ENCODE measurements at regions not wholly inside any gene's neighbourhood (a gene's known extent, or its start where the extent isn't known, plus 50 kb on each side); places are given as distances from the start of the nearest gene placed in this dataset.

DNA sequence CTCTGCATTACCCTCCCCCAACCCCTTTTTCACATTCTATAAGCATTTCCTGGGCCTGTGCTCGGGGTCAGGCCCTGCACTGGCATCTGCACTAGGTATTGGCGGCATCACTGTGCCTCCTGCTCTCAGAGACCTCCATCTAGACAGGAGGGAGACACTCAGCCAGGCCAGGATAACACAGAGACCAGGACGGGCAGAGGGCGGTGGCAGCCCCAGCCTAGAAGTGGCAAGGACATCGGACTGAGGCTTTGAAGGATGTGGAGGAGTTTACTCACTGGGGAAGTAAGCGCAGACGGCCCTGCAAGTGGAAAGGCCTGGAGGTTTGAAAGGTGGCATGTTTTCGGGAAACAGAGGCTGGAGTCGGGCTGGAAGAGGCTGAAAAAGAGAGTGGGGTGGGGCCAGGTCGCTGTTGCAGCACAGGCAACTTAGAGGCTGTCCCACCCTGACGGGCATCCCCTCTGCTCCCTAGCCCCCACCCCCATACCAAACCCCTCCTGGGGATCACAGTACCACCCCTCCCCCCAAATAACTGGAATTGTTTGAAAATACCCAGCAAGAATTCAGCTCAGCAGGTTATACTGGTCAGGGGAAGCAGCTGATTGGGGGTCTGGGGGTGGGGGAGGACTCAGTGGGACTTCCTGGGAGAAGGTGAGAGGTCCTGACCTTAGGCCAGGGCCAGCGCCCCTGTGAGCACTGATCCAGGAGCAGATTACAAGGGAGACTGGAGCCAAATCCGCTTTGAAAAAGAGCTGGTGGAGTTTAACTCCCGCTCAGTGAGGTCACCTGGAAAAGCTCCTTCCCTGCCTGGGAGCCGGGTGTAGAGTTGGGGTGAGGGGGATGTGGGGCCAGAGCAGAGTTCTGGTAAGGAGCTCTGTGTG lies 121.8 kb upstream of the WNT4 start:
- no peak for DNase-seq (ENCODE audit: low spot score)
- intact Hi-C loops (cut with micrococcal nuclease; ENCODE audit: unreplicated experiment): no loop called here
- no peak for TF ChIP-seq KDM5B (CRISPR knock-in tag; IDR thresholded peaks at IDR 0.05; ENCODE audit: borderline replicate concordance)
- TF ChIP-seq, protein P1, sequence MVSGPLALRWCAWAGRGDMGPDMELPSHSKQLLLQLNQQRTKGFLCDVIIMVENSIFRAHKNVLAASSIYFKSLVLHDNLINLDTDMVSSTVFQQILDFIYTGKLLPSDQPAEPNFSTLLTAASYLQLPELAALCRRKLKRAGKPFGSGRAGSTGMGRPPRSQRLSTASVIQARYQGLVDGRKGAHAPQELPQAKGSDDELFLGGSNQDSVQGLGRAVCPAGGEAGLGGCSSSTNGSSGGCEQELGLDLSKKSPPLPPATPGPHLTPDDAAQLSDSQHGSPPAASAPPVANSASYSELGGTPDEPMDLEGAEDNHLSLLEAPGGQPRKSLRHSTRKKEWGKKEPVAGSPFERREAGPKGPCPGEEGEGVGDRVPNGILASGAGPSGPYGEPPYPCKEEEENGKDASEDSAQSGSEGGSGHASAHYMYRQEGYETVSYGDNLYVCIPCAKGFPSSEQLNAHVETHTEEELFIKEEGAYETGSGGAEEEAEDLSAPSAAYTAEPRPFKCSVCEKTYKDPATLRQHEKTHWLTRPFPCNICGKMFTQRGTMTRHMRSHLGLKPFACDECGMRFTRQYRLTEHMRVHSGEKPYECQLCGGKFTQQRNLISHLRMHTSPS (CRISPR knock-in tag; IDR thresholded peaks at IDR 0.05; ENCODE audit: low read depth): no peak
- no peak for TF ChIP-seq ZFP36L2 (CRISPR knock-in tag; IDR thresholded peaks at IDR 0.05)
- TF ChIP-seq, protein P2, sequence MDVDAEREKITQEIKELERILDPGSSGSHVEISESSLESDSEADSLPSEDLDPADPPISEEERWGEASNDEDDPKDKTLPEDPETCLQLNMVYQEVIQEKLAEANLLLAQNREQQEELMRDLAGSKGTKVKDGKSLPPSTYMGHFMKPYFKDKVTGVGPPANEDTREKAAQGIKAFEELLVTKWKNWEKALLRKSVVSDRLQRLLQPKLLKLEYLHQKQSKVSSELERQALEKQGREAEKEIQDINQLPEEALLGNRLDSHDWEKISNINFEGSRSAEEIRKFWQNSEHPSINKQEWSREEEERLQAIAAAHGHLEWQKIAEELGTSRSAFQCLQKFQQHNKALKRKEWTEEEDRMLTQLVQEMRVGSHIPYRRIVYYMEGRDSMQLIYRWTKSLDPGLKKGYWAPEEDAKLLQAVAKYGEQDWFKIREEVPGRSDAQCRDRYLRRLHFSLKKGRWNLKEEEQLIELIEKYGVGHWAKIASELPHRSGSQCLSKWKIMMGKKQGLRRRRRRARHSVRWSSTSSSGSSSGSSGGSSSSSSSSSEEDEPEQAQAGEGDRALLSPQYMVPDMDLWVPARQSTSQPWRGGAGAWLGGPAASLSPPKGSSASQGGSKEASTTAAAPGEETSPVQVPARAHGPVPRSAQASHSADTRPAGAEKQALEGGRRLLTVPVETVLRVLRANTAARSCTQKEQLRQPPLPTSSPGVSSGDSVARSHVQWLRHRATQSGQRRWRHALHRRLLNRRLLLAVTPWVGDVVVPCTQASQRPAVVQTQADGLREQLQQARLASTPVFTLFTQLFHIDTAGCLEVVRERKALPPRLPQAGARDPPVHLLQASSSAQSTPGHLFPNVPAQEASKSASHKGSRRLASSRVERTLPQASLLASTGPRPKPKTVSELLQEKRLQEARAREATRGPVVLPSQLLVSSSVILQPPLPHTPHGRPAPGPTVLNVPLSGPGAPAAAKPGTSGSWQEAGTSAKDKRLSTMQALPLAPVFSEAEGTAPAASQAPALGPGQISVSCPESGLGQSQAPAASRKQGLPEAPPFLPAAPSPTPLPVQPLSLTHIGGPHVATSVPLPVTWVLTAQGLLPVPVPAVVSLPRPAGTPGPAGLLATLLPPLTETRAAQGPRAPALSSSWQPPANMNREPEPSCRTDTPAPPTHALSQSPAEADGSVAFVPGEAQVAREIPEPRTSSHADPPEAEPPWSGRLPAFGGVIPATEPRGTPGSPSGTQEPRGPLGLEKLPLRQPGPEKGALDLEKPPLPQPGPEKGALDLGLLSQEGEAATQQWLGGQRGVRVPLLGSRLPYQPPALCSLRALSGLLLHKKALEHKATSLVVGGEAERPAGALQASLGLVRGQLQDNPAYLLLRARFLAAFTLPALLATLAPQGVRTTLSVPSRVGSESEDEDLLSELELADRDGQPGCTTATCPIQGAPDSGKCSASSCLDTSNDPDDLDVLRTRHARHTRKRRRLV (CRISPR knock-in tag; IDR thresholded peaks at IDR 0.05): no peak
- TF ChIP-seq ZNF333 (CRISPR knock-in tag; IDR thresholded peaks at IDR 0.05; ENCODE audit: borderline replicate concordance): no peak
- TF ChIP-seq DMTF1 (CRISPR knock-in tag; IDR thresholded peaks at IDR 0.05): no peak
- TF ChIP-seq TBX3 (IDR thresholded peaks at IDR 0.05; ENCODE audit: borderline replicate concordance): no peak
- TF ChIP-seq ZNF224 (CRISPR knock-in tag; IDR thresholded peaks at IDR 0.05): no peak
- no peak for TF ChIP-seq RAD21 (CRISPR knock-in tag; IDR thresholded peaks at IDR 0.05)
- TF ChIP-seq, protein P3, sequence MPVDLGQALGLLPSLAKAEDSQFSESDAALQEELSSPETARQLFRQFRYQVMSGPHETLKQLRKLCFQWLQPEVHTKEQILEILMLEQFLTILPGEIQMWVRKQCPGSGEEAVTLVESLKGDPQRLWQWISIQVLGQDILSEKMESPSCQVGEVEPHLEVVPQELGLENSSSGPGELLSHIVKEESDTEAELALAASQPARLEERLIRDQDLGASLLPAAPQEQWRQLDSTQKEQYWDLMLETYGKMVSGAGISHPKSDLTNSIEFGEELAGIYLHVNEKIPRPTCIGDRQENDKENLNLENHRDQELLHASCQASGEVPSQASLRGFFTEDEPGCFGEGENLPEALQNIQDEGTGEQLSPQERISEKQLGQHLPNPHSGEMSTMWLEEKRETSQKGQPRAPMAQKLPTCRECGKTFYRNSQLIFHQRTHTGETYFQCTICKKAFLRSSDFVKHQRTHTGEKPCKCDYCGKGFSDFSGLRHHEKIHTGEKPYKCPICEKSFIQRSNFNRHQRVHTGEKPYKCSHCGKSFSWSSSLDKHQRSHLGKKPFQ (CRISPR knock-in tag; IDR thresholded peaks at IDR 0.05; ENCODE audit: insufficient replicate concordance): no peak
- TF ChIP-seq TSC22D2 (CRISPR knock-in tag; IDR thresholded peaks at IDR 0.05; ENCODE audit: borderline replicate concordance): no peak
- TF ChIP-seq ZBTB38 (CRISPR knock-in tag; IDR thresholded peaks at IDR 0.05): no peak

More for the DNA sequence above, 121.8 kb upstream of the WNT4 start:
- H3K4me2 ChIP-seq (ENCODE audit: low read depth, low read length): no peak overlapping the region
- in situ Hi-C loops (cut with HindIII; ENCODE audit: extremely low pct_ligation_motif_present, low pct_unique_long_range_greater_than_20kb): no loop called here
- H3K36me3 ChIP-seq (replicated peaks in 1 of 2; ENCODE audit: control insufficient read depth in 1 of 2, insufficient read depth in 2 of 2, low read length in 2 of 2): no peaks in the 10 kb centered on the region
- no peak overlapping the region for H2AFZ ChIP-seq (ENCODE audit: low read length)
- no peak for ATAC-seq
- WGBS (ENCODE audit: low lambda C conversion rate): 39% methylated on average over 10 of the region's 15 CpGs
- H3K27ac ChIP-seq (ENCODE audit: extremely low read length, insufficient read depth, low read length): no peak overlapping the region
- H3K4me1 ChIP-seq (ENCODE audit: insufficient read depth, low read length): peaks cover 2% of the 10 kb centered on the region; the same call in 1 of the 2 replicates
- H3K9ac ChIP-seq (ENCODE audit: insufficient read depth, low read depth, low read length): no peak overlapping the region
- ChIA-PET POLR2A (no interaction called here), CTCF (ENCODE audit: low intra/inter-chr PET ratio, low total read pairs) (no interaction called here)
- no peak for FAIRE-seq
- no peaks in the 10 kb centered on the region for H4K20me1 ChIP-seq (ENCODE audit: insufficient read depth, low read length)
- H3K79me2 ChIP-seq (ENCODE audit: insufficient read depth, low read length): no peaks in the 10 kb centered on the region
- no peaks in the 10 kb centered on the region for H3K9me3 ChIP-seq (ENCODE audit: low read length)
- peaks cover 11 to 77% of the 10 kb centered on the region in 2 experiments for H3K27me3 ChIP-seq (ENCODE audit: control insufficient read depth in 1 of 2, insufficient read depth in 2 of 2, low read length in 2 of 2)
- BruUV-seq (replicated peaks): no TSS peak
- H3K4me3 ChIP-seq (replicated peaks in 1 of 3; ENCODE audit: insufficient read depth in 1 of 3, low read depth in 2 of 3, low read length in 3 of 3): no peak overlapping the region

Measured in HepG2 (cell line).